EH (cell line): ENCODE measurements at regions not wholly inside any gene's neighbourhood (a gene's known extent, or its start where the extent isn't known, plus 50 kb on each side); places are given as distances from the start of the nearest gene placed in this dataset.

ENCODE experiments used
- DNase-seq: peaks from one replicate; pipeline ENCODE4 v3.0.0-alpha.2; 2015; ENCODE audit warnings: low read depth

- DNase-seq = no peak
Measured at GRCh38 chr4:59086410-59086809, 1976.2 kb upstream of the IGFBP7 start.

GRCh38 chr4:59091146-59092142 lies 1981.3 kb upstream of the IGFBP7 start:
- DNase-seq = no peak

GRCh38 chr4:59094505-59094904 lies 1984.3 kb upstream of the IGFBP7 start:
- no peak for DNase-seq

- no peak for DNase-seq
Measured at GRCh38 chr4:59102311-59102710, 1992.1 kb upstream of the IGFBP7 start.

- DNase-seq = no peak
Measured at GRCh38 chr4:59120287-59120814, 2010.2 kb upstream of the IGFBP7 start.

- no peak for DNase-seq
Measured at GRCh38 chr4:59122626-59123025, 2012.4 kb upstream of the IGFBP7 start.

GRCh38 chr4:59126159-59126558 lies 2016.0 kb upstream of the IGFBP7 start:
- DNase-seq = no peak

GRCh38 chr4:59127006-59127405 lies 2016.8 kb upstream of the IGFBP7 start:
- no peak for DNase-seq

GRCh38 chr4:59127743-59128142 lies 2017.6 kb upstream of the IGFBP7 start:
- no peak for DNase-seq

GRCh38 chr4:59135248-59135985 lies 2025.2 kb upstream of the IGFBP7 start:
- DNase-seq = no peak

GRCh38 chr4:59161249-59161648 lies 2038.9 kb upstream of the ADGRL3 start:
- DNase-seq = no peak

GRCh38 chr4:59175617-59176016 lies 2024.5 kb upstream of the ADGRL3 start:
- DNase-seq = no peak

GRCh38 chr4:59179372-59179771 lies 2020.8 kb upstream of the ADGRL3 start:
- no peak for DNase-seq

- DNase-seq = no peak
Measured at GRCh38 chr4:59180161-59180560, 2020.0 kb upstream of the ADGRL3 start.

- DNase-seq = no peak
Measured at GRCh38 chr4:59180969-59181368, 2019.2 kb upstream of the ADGRL3 start.

GRCh38 chr4:59195839-59196238 lies 2004.3 kb upstream of the ADGRL3 start:
- DNase-seq = no peak

- no peak for DNase-seq
Measured at GRCh38 chr4:59200992-59201391, 1999.1 kb upstream of the ADGRL3 start.

- no peak for DNase-seq
Measured at GRCh38 chr4:59217910-59218631, 1982.1 kb upstream of the ADGRL3 start.

GRCh38 chr4:59222221-59222620 lies 1977.9 kb upstream of the ADGRL3 start:
- DNase-seq = no peak

- DNase-seq = no peak
Measured at GRCh38 chr4:59223292-59223941, 1976.7 kb upstream of the ADGRL3 start.

GRCh38 chr4:59238212-59238611 lies 1961.9 kb upstream of the ADGRL3 start:
- DNase-seq = no peak

- DNase-seq = no peak
Measured at GRCh38 chr4:59240011-59240410, 1960.1 kb upstream of the ADGRL3 start.
